Spleen (tissue), 11 donors: ENCODE measurements at regions not wholly inside any gene's neighbourhood (a gene's known extent, or its start where the extent isn't known, plus 50 kb on each side); places are given as distances from the start of the nearest gene placed in this dataset.

ENCODE experiments used
- DNase-seq: peaks from one replicate; pipeline ENCODE4 v3.0.0-alpha.2; 2020
- H3K27ac ChIP-seq, 8 donors: fragments of 200-600 bp; sonication (generic) in 7 of 8; 1 replicate in 4 of 8; 2 replicates in 4 of 8; pipeline versions ENCODE4 v1.5.0 to v1.8.0; 2016 to 2021; ENCODE audit warnings: inconsistent platforms in 4 of 8, mild to moderate bottlenecking in 4 of 8, moderate library complexity in 1 of 8
- H3K27me3 ChIP-seq, 7 donors: fragments of 200-600 bp; sonication (generic) in 6 of 7; replicated peaks in 1 of 7; 1 replicate in 4 of 7; 2 replicates in 3 of 7; pipeline versions ENCODE4 v1.5.0 to v1.8.0; 2016 to 2021; ENCODE audit warnings: inconsistent platforms in 3 of 7, mild to moderate bottlenecking in 1 of 7
- H3K36me3 ChIP-seq, 6 donors: fragments of 200-600 bp; sonication (generic) in 5 of 6; 1 replicate in 4 of 6; 2 replicates in 2 of 6; pipeline versions ENCODE4 v1.5.0 to v1.8.0; 2016 to 2021; ENCODE audit warnings: inconsistent platforms in 2 of 6
- H3K4me1 ChIP-seq, 6 donors: fragments of 200-600 bp; sonication (generic) in 5 of 6; 1 replicate in 3 of 6; 2 replicates in 3 of 6; pipeline versions ENCODE4 v1.5.0 to v1.8.0; 2016 to 2021; ENCODE audit warnings: inconsistent platforms in 3 of 6
- H3K4me3 ChIP-seq, 8 donors: fragments of 200-600 bp; sonication (generic) in 7 of 8; 1 replicate in 4 of 8; 2 replicates in 4 of 8; pipeline versions ENCODE4 v1.5.0 to v1.8.0; 2016 to 2021; ENCODE audit warnings: inconsistent platforms in 4 of 8, mild to moderate bottlenecking in 4 of 8, moderate library complexity in 2 of 8
- H3K9me3 ChIP-seq, 8 donors: fragments of 200-600 bp; sonication (generic) in 7 of 8; 1 replicate in 4 of 8; 2 replicates in 4 of 8; pipeline versions ENCODE4 v1.5.0 to v1.8.0; 2016 to 2021; ENCODE audit warnings: inconsistent platforms in 4 of 8
- POLR2A ChIP-seq, 3 donors: fragments of 450-650 bp; IDR thresholded peaks; one replicate each; pipeline ENCODE4 v1.5.1; 2017; ENCODE audit warnings: antibody characterized with exemption in 3 of 3, mild to moderate bottlenecking in 1 of 3
- POLR2AphosphoS5 ChIP-seq, 3 donors: sonication (generic); formaldehyde crosslinking; IDR thresholded peaks; one replicate each; pipeline ENCODE4 v1.5.1; 2017; ENCODE audit warnings: antibody characterized with exemption in 3 of 3
- WGBS, 5 donors: extraction: QIAGEN DNeasy Blood & Tissue Kit in 3 of 5; methylation state at CpG; one replicate each; pipeline versions ENCODE4 v1.1.5 to v1.1.7; 2013 to 2018; 5-methylcytosine and 5-hydroxymethylcytosine counted together
- intact Hi-C: fragments of 100-400 bp; cut with DNase I; formaldehyde crosslinking; loops from one replicate; pipeline ENCODE4 v1.15.0; 2023; ENCODE audit warnings: low total_unique reads
- TF ChIP-seq, protein P1 (sequence below), 11 experiments: fragments of 200-600 bp in 7 of 11; fragments of 450-650 bp in 4 of 11; sonication (generic) in 4 of 11; IDR thresholded peaks in 8 of 11; conservative IDR thresholded peaks in 3 of 11; 1 replicate in 7 of 11; 2 replicates in 4 of 11; pipeline versions ENCODE4 v1.4.0 to v1.8.0; 2016 to 2021; ENCODE audit warnings: antibody characterized with exemption in 11 of 11, inconsistent platforms in 4 of 11, mild to moderate bottlenecking in 1 of 11
- donor health status: healthy with polysubstance abuse.
- donor health status: DM: no; HTN: no; CAD: no; lungs with moderate emphysema.
- donor health status: DM: no; HTN: no; CAD: no.
- donor health status: Bipolar disorder and iron deficiency.
- donor health status: healthy.
- donor health status: DM: no; HTN: no; CAD: no.
- donor health status: DM: yes; HTN: yes; CAD: no.

DNA sequence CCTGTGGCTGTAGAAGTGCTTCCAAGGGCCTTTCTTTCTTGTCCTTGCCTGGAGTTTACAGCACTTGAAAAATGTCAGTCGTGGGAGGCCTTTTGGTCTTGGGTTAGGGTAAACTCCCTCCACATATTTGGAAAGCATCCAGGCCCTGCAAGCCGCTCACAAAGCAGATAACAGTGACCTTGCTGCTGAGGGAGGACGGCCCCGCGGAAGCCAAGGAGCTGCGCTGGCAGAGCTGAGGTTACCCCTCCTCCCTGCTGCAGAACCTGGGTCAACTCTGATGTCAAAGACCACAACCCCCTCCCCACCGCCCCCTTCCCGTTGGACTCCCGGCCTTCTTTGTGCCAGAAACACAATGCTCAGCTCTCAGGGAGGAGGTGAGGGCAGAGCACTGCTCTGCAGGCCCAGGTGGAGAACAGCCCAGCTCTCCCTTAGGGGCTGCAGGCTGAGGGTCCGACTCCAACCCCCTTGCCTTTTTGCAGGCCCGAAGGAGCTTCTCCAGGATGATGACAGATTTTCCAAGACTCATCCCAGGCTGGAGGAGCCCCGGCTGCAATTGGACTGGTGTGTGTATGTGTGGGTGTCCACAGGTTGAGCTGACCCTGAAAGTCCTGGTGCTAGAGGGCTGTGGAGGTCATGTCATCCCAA, 957.6 kb upstream of the ZNF722 start:
- Histone ChIP-seq H3K27ac (no peak overlapping the region), H3K27me3 (no peaks in the 10 kb centered on the region), H3K9me3 (peaks cover 0 to 100% (median 77%) of the 10 kb centered on the region in 8 donors), H3K36me3 (no peaks in the 10 kb centered on the region), H3K4me1 (no peaks in the 10 kb centered on the region), H3K4me3 (no peak overlapping the region)
- DNase-seq = no peak
- intact Hi-C loops = no loop called here
- TF ChIP-seq, protein P1, sequence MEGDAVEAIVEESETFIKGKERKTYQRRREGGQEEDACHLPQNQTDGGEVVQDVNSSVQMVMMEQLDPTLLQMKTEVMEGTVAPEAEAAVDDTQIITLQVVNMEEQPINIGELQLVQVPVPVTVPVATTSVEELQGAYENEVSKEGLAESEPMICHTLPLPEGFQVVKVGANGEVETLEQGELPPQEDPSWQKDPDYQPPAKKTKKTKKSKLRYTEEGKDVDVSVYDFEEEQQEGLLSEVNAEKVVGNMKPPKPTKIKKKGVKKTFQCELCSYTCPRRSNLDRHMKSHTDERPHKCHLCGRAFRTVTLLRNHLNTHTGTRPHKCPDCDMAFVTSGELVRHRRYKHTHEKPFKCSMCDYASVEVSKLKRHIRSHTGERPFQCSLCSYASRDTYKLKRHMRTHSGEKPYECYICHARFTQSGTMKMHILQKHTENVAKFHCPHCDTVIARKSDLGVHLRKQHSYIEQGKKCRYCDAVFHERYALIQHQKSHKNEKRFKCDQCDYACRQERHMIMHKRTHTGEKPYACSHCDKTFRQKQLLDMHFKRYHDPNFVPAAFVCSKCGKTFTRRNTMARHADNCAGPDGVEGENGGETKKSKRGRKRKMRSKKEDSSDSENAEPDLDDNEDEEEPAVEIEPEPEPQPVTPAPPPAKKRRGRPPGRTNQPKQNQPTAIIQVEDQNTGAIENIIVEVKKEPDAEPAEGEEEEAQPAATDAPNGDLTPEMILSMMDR (IDR thresholded peaks at IDR 0.05 in 8 of 11, conservative IDR thresholded peaks at IDR 0.05 in 3 of 11) = no peak
- no peak for TF ChIP-seq POLR2A (IDR thresholded peaks at IDR 0.05)
- TF ChIP-seq POLR2AphosphoS5 (IDR thresholded peaks at IDR 0.05) = no peak
- 67 to 83% (median 82%) methylated on average over 6 to 12 of the region's 12 CpGs for WGBS, 5 donors

DNA sequence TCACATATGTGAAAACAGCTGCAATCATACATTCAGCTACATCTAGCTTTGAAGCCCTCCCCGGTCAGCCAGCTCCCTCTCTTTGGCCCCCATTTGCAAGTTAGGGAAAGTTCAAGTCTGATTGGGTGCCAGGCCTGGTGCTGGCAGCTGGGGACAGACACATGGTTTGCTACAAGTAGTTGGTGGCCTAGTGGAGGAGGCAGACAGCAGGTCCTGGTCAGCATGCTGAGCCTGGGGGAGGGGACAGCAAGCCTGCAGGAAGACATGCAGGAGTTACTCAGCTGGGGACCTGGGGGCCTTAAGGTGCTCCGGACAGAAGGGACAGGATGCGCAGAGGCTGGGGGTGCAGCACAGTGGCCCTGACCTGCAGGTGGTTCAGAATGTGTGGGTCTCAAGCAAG, 956.9 kb upstream of the ZNF722 start:
- 78 to 96% (median 89%) methylated on average over 3 of the region's 3 CpGs for WGBS, 5 donors
- TF ChIP-seq POLR2A (IDR thresholded peaks at IDR 0.05) (no peak), POLR2AphosphoS5 (IDR thresholded peaks at IDR 0.05) (no peak)
- TF ChIP-seq, protein P1 (IDR thresholded peaks at IDR 0.05 in 8 of 11, conservative IDR thresholded peaks at IDR 0.05 in 3 of 11) = no peak
- intact Hi-C loops = no loop called here
- Histone ChIP-seq H3K27ac (no peak overlapping the region), H3K36me3 (no peaks in the 10 kb centered on the region), H3K4me1 (no peaks in the 10 kb centered on the region), H3K27me3 (no peaks in the 10 kb centered on the region), H3K4me3 (no peak overlapping the region), H3K9me3 (peaks cover 0 to 100% (median 76%) of the 10 kb centered on the region in 8 donors)
- DNase-seq = no peak

DNA sequence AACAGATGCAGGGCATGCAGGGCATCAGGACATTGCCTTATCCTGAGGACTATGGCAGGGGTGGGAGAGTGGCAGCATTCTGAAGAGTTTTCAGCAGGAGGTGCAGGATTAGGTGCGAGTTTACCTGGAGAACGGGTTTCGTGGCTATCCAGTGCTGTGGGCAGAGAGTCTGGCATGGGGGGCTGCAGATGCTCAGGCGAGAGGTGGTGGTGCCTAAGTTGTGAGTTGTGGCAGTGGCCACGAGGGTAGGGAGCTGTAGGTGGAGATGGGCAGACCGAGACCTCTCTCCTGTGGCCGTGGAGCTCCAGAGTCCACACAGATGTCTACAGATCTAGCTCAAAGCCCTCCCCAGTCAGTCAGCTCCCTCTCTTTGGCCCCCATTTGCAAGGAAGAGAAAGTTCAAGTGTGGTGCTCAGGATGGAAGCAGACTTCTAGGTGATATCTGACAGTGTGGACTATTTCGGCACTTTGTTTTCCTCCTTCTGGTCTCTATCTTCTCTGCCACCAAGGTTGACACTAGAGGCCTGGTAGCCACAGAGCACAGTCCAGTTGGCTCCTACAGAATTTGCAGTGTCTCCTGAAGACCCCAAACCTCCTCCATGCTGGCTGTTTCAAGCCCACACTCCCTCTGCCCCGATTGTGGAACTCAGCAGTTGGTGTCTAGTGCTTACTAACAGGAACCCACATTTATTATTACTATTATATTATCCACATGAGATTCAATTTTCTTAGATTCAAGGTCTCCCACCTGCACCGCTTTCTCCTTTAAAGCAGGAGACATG, 955.7 kb upstream of the ZNF722 start:
- TF ChIP-seq, protein P1 (IDR thresholded peaks at IDR 0.05 in 8 of 11, conservative IDR thresholded peaks at IDR 0.05 in 3 of 11) = no peak
- TF ChIP-seq POLR2A (IDR thresholded peaks at IDR 0.05) = no peak
- no peak for TF ChIP-seq POLR2AphosphoS5 (IDR thresholded peaks at IDR 0.05)
- 61 to 69% (median 67%) methylated on average over 10 of the region's 10 CpGs for WGBS, 5 donors
- intact Hi-C loops = no loop called here

More for the DNA sequence above, 955.7 kb upstream of the ZNF722 start:
- Histone ChIP-seq H3K9me3 (peaks cover 0 to 100% (median 78%) of the 10 kb centered on the region in 8 donors), H3K4me1 (no peaks in the 10 kb centered on the region), H3K27ac (no peak overlapping the region), H3K4me3 (no peak overlapping the region), H3K36me3 (no peaks in the 10 kb centered on the region), H3K27me3 (no peaks in the 10 kb centered on the region)
- no peak for DNase-seq
